Natural killer cell treated with Interleukin-12 subunit alpha and Interleukin-12 subunit beta and Interleukin-15 and Interleukin-18, amount 100 ng/mL, for 72 hours (primary cell): ENCODE measurements at regions not wholly inside any gene's neighbourhood (a gene's known extent, or its start where the extent isn't known, plus 50 kb on each side); places are given as distances from the start of the nearest gene placed in this dataset.

Experiments used
- ATAC-seq, 2 donors: fragments of 150-1000 bp; cut with Tn5 transposase in 1 of 2; sonication (Bioruptor Pico), chemical (Tn5 transposase) in 1 of 2; 2 replicates each; pipeline ENCODE4 v1.10.0; 2021
- DNase-seq: peaks from one replicate; pipeline ENCODE4 v3.0.0; 2022; ENCODE audit warnings: low spot score
- H3K27ac Mint-ChIP-seq, 2 donors: 1 replicate in 1 of 2; 2 replicates in 1 of 2; pipeline ENCODE4 v1.8.0; 2022; ENCODE audit warnings: mixed read lengths in 2 of 2, mild to moderate bottlenecking in 1 of 2, moderate library complexity in 1 of 2
- H3K27me3 Mint-ChIP-seq, 2 donors: 1 replicate in 1 of 2; 2 replicates in 1 of 2; pipeline ENCODE4 v1.8.0; 2022; ENCODE audit warnings: mixed read lengths in 2 of 2
- H3K36me3 Mint-ChIP-seq: one replicate; pipeline ENCODE4 v1.8.0; 2022; ENCODE audit warnings: mixed read lengths
- H3K4me1 Mint-ChIP-seq, 2 donors: 1 replicate in 1 of 2; 2 replicates in 1 of 2; pipeline ENCODE4 v1.8.0; 2022; ENCODE audit warnings: low read depth in 2 of 2, mixed read lengths in 2 of 2, mild to moderate bottlenecking in 1 of 2
- H3K4me3 Mint-ChIP-seq: one replicate; pipeline ENCODE4 v1.8.0; 2022; ENCODE audit warnings: mixed read lengths
- H3K9me3 Mint-ChIP-seq: 2 replicates; pipeline ENCODE4 v1.8.0; 2022; ENCODE audit warnings: mixed read lengths

DNA sequence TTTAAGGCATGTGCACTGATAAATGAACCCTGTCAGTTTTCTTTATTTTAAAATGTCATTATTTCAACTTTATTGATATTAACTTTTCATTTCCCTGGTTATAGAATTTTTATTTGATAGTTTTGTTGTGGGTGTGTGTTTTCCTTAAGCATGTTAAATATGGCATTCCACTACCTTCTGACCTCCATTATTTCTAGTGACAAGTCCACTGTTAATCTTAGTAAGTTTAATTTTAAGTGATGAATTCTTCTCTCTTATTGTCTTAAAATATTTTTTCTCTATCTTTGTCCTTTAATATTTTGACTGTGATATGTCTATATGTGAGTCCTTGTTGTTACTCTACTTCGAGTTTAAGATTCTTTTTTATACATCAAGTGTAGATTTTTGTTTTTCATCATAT, 685.7 kb downstream of the GALR1 start:
- Mint-ChIP-seq H3K27me3 (peaks cover 0 to 2% of the 10 kb centered on the region in 2 donors), H3K36me3 (no peaks in the 10 kb centered on the region), H3K9me3 (no peaks in the 10 kb centered on the region), H3K4me1 (no peaks in the 10 kb centered on the region), H3K27ac (no peak overlapping the region), H3K4me3 (no peak overlapping the region)
- no peak for ATAC-seq
- DNase-seq = no peak

DNA sequence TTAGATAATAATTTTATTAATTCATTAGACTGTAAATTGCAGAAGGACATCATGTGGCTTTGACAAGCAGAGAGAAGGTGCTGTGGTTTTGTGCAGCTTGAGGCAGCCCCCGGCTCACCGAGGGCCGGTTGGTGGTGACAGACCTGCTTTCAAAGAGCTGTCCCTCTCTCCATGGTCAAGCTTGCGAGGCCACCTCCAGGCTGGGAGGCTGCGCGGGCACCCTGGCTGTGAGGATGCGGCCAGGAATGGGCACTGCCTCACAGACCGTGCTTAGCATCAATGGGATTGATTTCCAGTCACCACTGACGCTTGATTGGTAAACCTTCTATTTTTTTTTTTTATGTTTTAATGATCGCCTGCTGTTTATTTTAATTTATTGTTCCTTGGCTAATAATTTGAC, 690.9 kb downstream of the GALR1 start:
- ATAC-seq (no peak), DNase-seq (no peak)
- Mint-ChIP-seq H3K27me3 (peaks cover 9 to 10% of the 10 kb centered on the region in 2 donors), H3K9me3 (no peaks in the 10 kb centered on the region), H3K4me3 (no peak overlapping the region), H3K27ac (no peak overlapping the region), H3K36me3 (no peaks in the 10 kb centered on the region), H3K4me1 (no peaks in the 10 kb centered on the region)

GRCh38 chr18:77944533-77944932, 694.9 kb downstream of the GALR1 start:
- no peak overlapping the region for H3K27ac Mint-ChIP-seq
- no peaks in the 10 kb centered on the region for H3K4me1 Mint-ChIP-seq
- DNase-seq (no peak), ATAC-seq (no peak)
- H3K36me3 Mint-ChIP-seq = no peaks in the 10 kb centered on the region
- H3K27me3 Mint-ChIP-seq = peaks cover 16% of the 10 kb centered on the region in 2 donors
- H3K9me3 Mint-ChIP-seq = no peaks in the 10 kb centered on the region
- no peak overlapping the region for H3K4me3 Mint-ChIP-seq

DNA sequence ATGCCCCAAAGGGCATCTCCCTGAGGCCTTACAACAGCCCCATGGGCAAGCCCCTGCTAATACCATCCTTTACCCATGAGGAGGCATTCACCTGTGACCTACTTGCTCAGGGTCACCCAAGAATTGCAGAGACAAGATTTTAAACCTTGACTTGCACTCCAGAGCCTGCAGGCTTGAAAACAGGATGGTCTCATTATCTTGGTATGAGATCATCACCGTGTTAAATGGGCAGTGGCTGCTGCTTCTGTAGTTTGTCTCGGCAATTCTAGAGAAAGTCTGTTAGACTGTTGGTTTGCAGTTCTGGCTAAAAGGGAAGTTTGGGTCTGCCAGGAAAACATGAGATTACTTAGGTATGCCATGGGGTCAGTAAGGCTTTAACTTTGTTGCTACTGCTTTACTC, 698.9 kb downstream of the GALR1 start:
- DNase-seq = no peak
- Mint-ChIP-seq H3K27ac (no peak overlapping the region), H3K4me1 (no peaks in the 10 kb centered on the region), H3K27me3 (peaks cover 7 to 12% of the 10 kb centered on the region in 2 donors), H3K9me3 (peaks cover 4% of the 10 kb centered on the region), H3K36me3 (no peaks in the 10 kb centered on the region), H3K4me3 (no peak overlapping the region)
- ATAC-seq = peak in 1 of 2 donors; percentile 28

DNA sequence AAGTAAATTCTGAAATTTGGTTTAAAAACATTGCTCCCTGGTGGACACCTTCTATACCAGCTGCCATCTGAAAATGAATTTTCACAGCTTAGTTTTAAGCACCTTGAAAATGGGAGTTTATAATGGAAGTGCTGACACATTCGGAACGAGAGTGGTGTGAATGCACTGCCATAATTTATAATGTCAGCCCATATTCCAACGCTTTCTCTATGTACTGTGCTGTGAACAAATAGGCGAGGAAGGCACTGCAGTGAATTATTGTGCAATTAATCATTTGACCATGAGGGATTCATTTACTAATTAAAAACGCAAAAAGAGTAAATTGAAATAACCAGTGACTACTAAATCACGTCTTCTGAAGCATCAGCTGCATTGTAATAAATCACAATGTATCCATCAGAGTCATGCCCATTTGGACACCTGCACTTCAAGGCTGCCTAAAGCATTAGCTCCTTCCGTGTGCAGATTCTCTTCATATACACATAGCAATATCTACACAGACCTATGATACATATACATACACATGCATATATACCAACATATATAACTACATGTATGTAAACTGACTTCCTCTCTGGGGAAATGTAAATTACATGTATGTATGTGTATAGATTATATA, 699.8 kb downstream of the GALR1 start:
- H3K4me1 Mint-ChIP-seq = no peaks in the 10 kb centered on the region
- H3K9me3 Mint-ChIP-seq = peaks cover 4% of the 10 kb centered on the region
- no peaks in the 10 kb centered on the region for H3K36me3 Mint-ChIP-seq
- DNase-seq (no peak), ATAC-seq (no peak)
- no peak overlapping the region for H3K4me3 Mint-ChIP-seq
- H3K27me3 Mint-ChIP-seq = peaks cover 7 to 12% of the 10 kb centered on the region in 2 donors
- H3K27ac Mint-ChIP-seq = no peak overlapping the region

DNA sequence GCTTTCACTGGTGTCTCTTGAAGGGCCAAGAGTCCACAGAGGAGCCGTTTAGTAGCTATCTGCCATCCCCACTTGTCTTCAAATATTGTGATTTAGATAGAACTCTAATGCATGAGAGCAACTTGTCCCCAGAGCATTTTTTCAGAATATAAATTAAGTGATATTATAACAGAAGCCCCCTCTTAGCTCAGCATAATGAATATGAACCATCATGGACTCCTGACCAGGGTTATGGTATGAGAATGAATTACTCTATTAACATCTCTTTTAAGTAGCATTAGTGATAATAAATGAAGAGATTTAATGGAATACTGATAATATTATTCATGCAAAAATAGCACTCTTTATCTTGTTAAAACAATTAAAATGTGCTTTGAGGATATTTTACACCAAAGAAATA, 709.6 kb downstream of the GALR1 start:
- Mint-ChIP-seq H3K27ac (no peak overlapping the region), H3K36me3 (peaks cover 6% of the 10 kb centered on the region), H3K4me1 (no peaks in the 10 kb centered on the region), H3K9me3 (peaks cover 5% of the 10 kb centered on the region), H3K27me3 (peaks cover 8 to 12% of the 10 kb centered on the region in 2 donors), H3K4me3 (no peak overlapping the region)
- ATAC-seq = no peak
- DNase-seq = no peak

- Mint-ChIP-seq H3K36me3 (peaks cover 6% of the 10 kb centered on the region), H3K4me3 (no peak overlapping the region), H3K4me1 (no peaks in the 10 kb centered on the region), H3K9me3 (peaks cover 5% of the 10 kb centered on the region), H3K27me3 (peaks cover 8 to 9% of the 10 kb centered on the region in 2 donors), H3K27ac (no peak overlapping the region)
- ATAC-seq = no peak
- DNase-seq = no peak
Measured at GRCh38 chr18:77960791-77961410, 711.3 kb downstream of the GALR1 start.

GRCh38 chr18:77967071-77967470, 717.4 kb downstream of the GALR1 start:
- H3K36me3 Mint-ChIP-seq = no peaks in the 10 kb centered on the region
- ATAC-seq = no peak
- no peak overlapping the region for H3K4me3 Mint-ChIP-seq

DNA sequence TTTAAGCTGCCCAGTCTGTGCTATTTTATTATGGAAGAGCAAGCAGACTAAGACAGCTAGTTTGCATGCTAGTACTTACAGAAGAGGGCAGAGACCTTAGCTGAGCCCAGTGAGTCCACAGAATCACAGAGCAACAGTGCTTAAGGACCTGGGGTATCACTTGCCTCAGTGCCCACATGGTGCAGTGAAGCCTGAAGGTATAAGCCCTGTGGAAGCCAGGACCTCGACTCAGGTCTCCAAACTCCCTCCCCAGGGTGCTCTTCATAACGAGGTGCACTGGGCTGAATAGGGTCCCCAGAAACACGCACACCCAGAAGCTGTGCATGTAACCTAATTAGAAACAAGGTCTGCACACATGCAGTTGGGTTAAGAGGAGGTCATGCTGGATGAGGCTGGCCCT, 718.1 kb downstream of the GALR1 start:
- Mint-ChIP-seq H3K4me1 (no peaks in the 10 kb centered on the region), H3K9me3 (no peaks in the 10 kb centered on the region), H3K4me3 (no peak overlapping the region), H3K27me3 (peaks cover 6 to 21% of the 10 kb centered on the region in 2 donors), H3K27ac (no peak overlapping the region), H3K36me3 (no peaks in the 10 kb centered on the region)
- ATAC-seq = no peak
- no peak for DNase-seq

More at GRCh38 chr18:77967071-77967470, 717.4 kb downstream of the GALR1 start:
- no peak overlapping the region for H3K27ac Mint-ChIP-seq
- DNase-seq = no peak
- peaks cover 7 to 27% of the 10 kb centered on the region in 2 donors for H3K27me3 Mint-ChIP-seq
- no peaks in the 10 kb centered on the region for H3K4me1 Mint-ChIP-seq
- no peaks in the 10 kb centered on the region for H3K9me3 Mint-ChIP-seq

- H3K27me3 Mint-ChIP-seq = peaks cover 2 to 29% of the 10 kb centered on the region in 2 donors
- no peak overlapping the region for H3K27ac Mint-ChIP-seq
- no peaks in the 10 kb centered on the region for H3K36me3 Mint-ChIP-seq
- DNase-seq = no peak
- no peaks in the 10 kb centered on the region for H3K9me3 Mint-ChIP-seq
- no peak overlapping the region for H3K4me3 Mint-ChIP-seq
- no peaks in the 10 kb centered on the region for H3K4me1 Mint-ChIP-seq
- no peak for ATAC-seq
Measured at GRCh38 chr18:77969972-77970371, 720.3 kb downstream of the GALR1 start.

DNA sequence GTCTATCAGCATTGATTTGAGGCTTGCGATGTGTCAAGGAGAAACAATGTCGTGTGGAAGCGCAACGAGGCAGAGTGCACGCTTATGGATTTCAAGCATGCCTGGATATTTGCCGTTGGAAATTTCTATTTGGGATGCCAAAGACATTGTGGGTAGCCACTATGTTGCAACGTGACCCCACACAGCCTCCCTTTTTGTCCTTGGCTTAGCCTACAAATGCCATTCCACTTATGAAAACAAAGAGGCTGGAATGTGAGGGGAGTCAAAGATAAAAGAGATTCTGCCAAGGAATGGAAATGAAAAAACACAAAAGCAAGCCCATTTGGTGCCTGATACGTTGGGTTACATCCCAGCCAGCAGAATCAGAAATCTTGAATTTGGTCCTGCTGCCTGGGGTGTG, 721.2 kb downstream of the GALR1 start:
- Mint-ChIP-seq H3K4me3 (no peak overlapping the region), H3K9me3 (peaks cover 4% of the 10 kb centered on the region), H3K36me3 (no peaks in the 10 kb centered on the region), H3K27ac (no peak overlapping the region), H3K27me3 (peaks cover 2 to 29% of the 10 kb centered on the region in 2 donors), H3K4me1 (no peaks in the 10 kb centered on the region)
- no peak for DNase-seq
- ATAC-seq = no peak

DNA sequence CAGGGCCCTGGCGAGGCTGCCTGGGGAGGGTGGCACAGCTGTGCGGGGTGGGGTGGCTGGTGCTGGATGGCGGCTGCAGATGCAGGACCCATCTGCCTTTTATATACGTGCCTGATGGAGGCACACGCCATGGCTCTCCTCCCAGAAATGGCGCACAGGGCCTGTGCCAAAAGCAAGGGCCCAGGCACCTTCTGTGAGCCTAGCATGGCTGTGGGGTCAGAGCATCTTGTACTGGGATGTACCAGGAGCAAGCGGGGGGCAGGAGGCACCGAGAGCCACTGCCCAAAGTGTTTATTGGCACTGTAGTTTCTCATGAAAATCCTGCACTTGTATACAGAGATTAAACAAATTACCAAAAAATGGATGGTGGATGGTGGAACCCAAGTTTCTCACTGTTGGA, 724.1 kb downstream of the GALR1 start:
- Mint-ChIP-seq H3K4me1 (no peaks in the 10 kb centered on the region), H3K27ac (no peak overlapping the region), H3K27me3 (peaks cover 2 to 29% of the 10 kb centered on the region in 2 donors), H3K36me3 (no peaks in the 10 kb centered on the region), H3K4me3 (no peak overlapping the region), H3K9me3 (peaks cover 4% of the 10 kb centered on the region)
- DNase-seq (no peak), ATAC-seq (no peak)

- ATAC-seq (no peak), DNase-seq (no peak)
- Mint-ChIP-seq H3K27ac (no peak overlapping the region), H3K27me3 (peaks cover 2 to 29% of the 10 kb centered on the region in 2 donors), H3K4me3 (no peak overlapping the region), H3K4me1 (no peaks in the 10 kb centered on the region), H3K9me3 (peaks cover 4% of the 10 kb centered on the region), H3K36me3 (no peaks in the 10 kb centered on the region)
Measured at GRCh38 chr18:77974329-77974728, 724.7 kb downstream of the GALR1 start.

DNA sequence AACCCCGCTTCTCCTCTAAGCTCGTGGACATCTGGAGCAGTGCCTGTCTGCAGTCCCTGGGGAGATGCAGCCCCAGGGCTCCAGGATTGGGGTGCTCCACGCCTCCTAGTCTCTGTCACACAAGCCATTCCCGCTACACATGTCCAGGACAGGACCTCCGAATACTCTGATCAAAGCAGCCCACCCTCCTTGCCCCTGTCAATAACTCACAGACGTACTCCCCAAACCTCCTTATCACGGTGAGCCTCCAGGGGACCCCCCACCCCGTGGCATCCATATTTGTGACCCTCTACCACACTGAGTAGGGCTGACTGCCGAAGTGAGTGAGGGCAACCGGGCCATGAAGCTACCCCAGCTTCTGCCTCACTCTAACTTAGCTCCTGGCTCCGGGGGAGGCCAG, 727.7 kb downstream of the GALR1 start:
- no peak for DNase-seq
- Mint-ChIP-seq H3K4me3 (no peak overlapping the region), H3K36me3 (no peaks in the 10 kb centered on the region), H3K9me3 (peaks cover 4% of the 10 kb centered on the region), H3K27ac (no peak overlapping the region), H3K4me1 (no peaks in the 10 kb centered on the region), H3K27me3 (peaks cover 3 to 10% of the 10 kb centered on the region in 2 donors)
- peak; percentile 37 to 38 for ATAC-seq

DNA sequence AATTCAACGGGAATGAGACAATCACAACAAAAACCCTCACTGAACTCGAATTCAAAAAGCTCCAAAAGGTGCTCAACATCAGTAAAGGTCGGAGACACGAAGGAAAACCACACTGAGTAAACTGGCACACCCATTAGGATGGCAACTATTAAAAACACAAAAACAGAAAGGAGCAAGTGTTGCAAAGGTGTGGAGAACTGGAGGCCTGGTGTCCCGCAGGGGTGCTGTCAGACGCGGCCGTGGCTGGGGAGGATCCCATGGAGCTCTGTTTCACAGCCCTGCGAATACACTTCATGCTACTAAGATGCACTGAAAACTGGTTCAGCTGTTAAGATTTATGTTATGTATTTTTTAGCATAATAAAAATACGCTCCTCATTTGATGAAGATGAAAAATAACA, 730.6 kb downstream of the GALR1 start:
- DNase-seq (no peak), ATAC-seq (no peak)
- H3K36me3 Mint-ChIP-seq = no peaks in the 10 kb centered on the region
- H3K4me3 Mint-ChIP-seq = no peak overlapping the region
- peaks cover 0 to 3% of the 10 kb centered on the region in 2 donors for H3K27me3 Mint-ChIP-seq
- H3K9me3 Mint-ChIP-seq = peaks cover 4% of the 10 kb centered on the region
- no peaks in the 10 kb centered on the region for H3K4me1 Mint-ChIP-seq
- H3K27ac Mint-ChIP-seq = no peak overlapping the region
